ENCODE measurements at regions not wholly inside any gene's neighbourhood (a gene's known extent, or its start where the extent isn't known, plus 50 kb on each side); places are given as distances from the start of the nearest gene placed in this dataset.

- no peak overlapping the region for H3K9ac ChIP-seq (ENCODE audit: insufficient read depth in 1 of 2, low read length in 2 of 2)
- TF ChIP-seq, protein P1, sequence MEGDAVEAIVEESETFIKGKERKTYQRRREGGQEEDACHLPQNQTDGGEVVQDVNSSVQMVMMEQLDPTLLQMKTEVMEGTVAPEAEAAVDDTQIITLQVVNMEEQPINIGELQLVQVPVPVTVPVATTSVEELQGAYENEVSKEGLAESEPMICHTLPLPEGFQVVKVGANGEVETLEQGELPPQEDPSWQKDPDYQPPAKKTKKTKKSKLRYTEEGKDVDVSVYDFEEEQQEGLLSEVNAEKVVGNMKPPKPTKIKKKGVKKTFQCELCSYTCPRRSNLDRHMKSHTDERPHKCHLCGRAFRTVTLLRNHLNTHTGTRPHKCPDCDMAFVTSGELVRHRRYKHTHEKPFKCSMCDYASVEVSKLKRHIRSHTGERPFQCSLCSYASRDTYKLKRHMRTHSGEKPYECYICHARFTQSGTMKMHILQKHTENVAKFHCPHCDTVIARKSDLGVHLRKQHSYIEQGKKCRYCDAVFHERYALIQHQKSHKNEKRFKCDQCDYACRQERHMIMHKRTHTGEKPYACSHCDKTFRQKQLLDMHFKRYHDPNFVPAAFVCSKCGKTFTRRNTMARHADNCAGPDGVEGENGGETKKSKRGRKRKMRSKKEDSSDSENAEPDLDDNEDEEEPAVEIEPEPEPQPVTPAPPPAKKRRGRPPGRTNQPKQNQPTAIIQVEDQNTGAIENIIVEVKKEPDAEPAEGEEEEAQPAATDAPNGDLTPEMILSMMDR (IDR thresholded peaks at IDR 0.05; ENCODE audit: control extremely low read depth, extremely low read depth), result no peak
- no peaks in the 10 kb centered on the region for H3K27me3 ChIP-seq (ENCODE audit: control insufficient read depth in 3 of 3, insufficient read depth in 3 of 3, low read length in 2 of 3)
- ATAC-seq (ENCODE audit: insufficient read depth, low FRiP score) (no peak), DNase-seq (no peak)
- H3K27ac ChIP-seq (ENCODE audit: low read depth in 1 of 2, low read length in 1 of 2), result no peak overlapping the region
- H3K36me3 ChIP-seq (ENCODE audit: control insufficient read depth in 4 of 4, insufficient read depth in 4 of 4, low read length in 4 of 4), result no peaks in the 10 kb centered on the region
- peaks cover 0 to 3% (median under 1%) of the 10 kb centered on the region in 4 donors for H3K9me3 ChIP-seq (ENCODE audit: control insufficient read depth in 4 of 4, insufficient read depth in 3 of 4, low read length in 3 of 4)
- 69 to 73% methylated on average over 6 of the region's 6 CpGs for WGBS, 2 donors
- no peak overlapping the region for H3K4me3 ChIP-seq
- no peaks in the 10 kb centered on the region for H3K4me1 ChIP-seq (ENCODE audit: control insufficient read depth in 5 of 5, insufficient read depth in 5 of 5, low read length in 5 of 5)
Measured at GRCh38 chr16:6363896-6364607, 968.6 kb upstream of the RBFOX1 start.

DNA sequence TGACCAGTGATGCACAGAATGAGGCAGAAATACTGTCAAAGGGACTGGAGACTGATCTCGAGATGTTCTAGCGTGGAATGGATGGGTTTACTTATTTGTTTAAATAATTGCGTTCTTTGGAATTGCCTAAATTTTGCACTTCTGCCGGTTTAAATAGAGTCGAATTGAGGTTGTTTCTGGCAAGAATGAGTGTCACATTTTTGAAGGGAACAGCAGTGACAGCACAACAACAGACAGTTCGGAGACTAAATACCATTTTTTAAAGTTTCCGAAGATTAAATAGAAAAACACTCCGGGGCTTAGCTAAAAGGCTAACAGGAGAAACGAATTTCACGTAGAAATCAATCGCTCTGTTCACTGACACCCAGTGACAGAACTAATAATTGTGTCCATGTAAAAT, 969.2 kb upstream of the RBFOX1 start:
- H3K27ac ChIP-seq (ENCODE audit: low read depth in 1 of 2, low read length in 1 of 2), result no peak overlapping the region
- no peaks in the 10 kb centered on the region for H3K4me1 ChIP-seq (ENCODE audit: control insufficient read depth in 5 of 5, insufficient read depth in 5 of 5, low read length in 5 of 5)
- peaks cover 0 to 2% (median 0%) of the 10 kb centered on the region in 4 donors for H3K9me3 ChIP-seq (ENCODE audit: control insufficient read depth in 4 of 4, insufficient read depth in 3 of 4, low read length in 3 of 4)
- DNase-seq (no peak), ATAC-seq (ENCODE audit: insufficient read depth, low FRiP score) (no peak)
- no peak overlapping the region for H3K4me3 ChIP-seq
- 83 to 90% methylated on average over 11 of the region's 11 CpGs for WGBS, 2 donors
- TF ChIP-seq, protein P1 (IDR thresholded peaks at IDR 0.05; ENCODE audit: control extremely low read depth, extremely low read depth), result no peak
- no peaks in the 10 kb centered on the region for H3K27me3 ChIP-seq (ENCODE audit: control insufficient read depth in 3 of 3, insufficient read depth in 3 of 3, low read length in 2 of 3)
- H3K9ac ChIP-seq (ENCODE audit: insufficient read depth in 1 of 2, low read length in 2 of 2), result no peak overlapping the region
- H3K36me3 ChIP-seq (ENCODE audit: control insufficient read depth in 4 of 4, insufficient read depth in 4 of 4, low read length in 4 of 4), result no peaks in the 10 kb centered on the region

DNA sequence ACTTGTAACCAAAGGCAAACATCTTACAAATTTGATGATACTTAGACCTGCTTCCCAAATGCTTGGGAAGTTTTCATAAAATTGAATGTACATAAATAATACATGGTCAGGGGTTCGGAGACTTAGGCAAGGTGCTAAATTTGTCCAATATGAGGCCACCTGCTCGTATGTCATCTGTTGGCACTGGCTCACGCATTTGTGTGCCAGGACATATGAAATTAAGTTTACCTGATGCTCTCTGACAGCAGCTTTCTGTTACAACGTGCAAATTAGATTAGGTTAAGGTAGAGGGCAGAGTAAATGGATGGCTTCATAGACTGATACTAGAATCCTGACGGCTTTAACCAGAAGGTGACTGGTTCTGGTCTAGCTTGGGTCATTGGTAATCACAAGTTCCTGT, 970.3 kb upstream of the RBFOX1 start:
- no peak overlapping the region for H3K4me3 ChIP-seq
- no peaks in the 10 kb centered on the region for H3K36me3 ChIP-seq (ENCODE audit: control insufficient read depth in 4 of 4, insufficient read depth in 4 of 4, low read length in 4 of 4)
- H3K27ac ChIP-seq (ENCODE audit: low read depth in 1 of 2, low read length in 1 of 2), result no peak overlapping the region
- H3K4me1 ChIP-seq (ENCODE audit: control insufficient read depth in 5 of 5, insufficient read depth in 5 of 5, low read length in 5 of 5), result no peaks in the 10 kb centered on the region
- DNase-seq (no peak), ATAC-seq (ENCODE audit: insufficient read depth, low FRiP score) (no peak)
- H3K9ac ChIP-seq (ENCODE audit: insufficient read depth in 1 of 2, low read length in 2 of 2), result no peak overlapping the region
- TF ChIP-seq, protein P1 (IDR thresholded peaks at IDR 0.05; ENCODE audit: control extremely low read depth, extremely low read depth), result no peak
- no peaks in the 10 kb centered on the region for H3K27me3 ChIP-seq (ENCODE audit: control insufficient read depth in 3 of 3, insufficient read depth in 3 of 3, low read length in 2 of 3)
- peaks cover 0 to 2% (median 0%) of the 10 kb centered on the region in 4 donors for H3K9me3 ChIP-seq (ENCODE audit: control insufficient read depth in 4 of 4, insufficient read depth in 3 of 4, low read length in 3 of 4)
- 65 to 74% methylated on average over 5 of the region's 5 CpGs for WGBS, 2 donors

DNA sequence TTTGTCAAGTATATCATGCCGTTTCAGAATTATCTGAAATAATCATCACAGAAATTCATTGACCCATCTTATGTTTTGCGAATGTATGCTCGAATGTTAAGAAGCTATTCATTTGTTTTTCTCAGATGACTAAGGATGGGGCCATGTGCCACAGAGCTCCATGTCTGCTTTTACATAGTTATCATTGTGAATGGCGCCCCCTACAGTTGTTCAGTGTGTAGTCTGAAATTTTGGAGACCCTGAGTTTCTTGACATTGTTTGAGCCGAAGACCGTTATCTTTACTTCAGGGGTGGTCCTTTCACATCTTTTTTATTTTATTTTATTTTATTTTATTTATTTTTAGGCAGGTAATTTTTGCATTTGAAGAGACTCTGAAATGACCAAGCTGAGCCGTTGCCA, 972.0 kb upstream of the RBFOX1 start:
- TF ChIP-seq, protein P1 (IDR thresholded peaks at IDR 0.05; ENCODE audit: control extremely low read depth, extremely low read depth), result no peak
- no peaks in the 10 kb centered on the region for H3K4me1 ChIP-seq (ENCODE audit: control insufficient read depth in 5 of 5, insufficient read depth in 5 of 5, low read length in 5 of 5)
- no peak overlapping the region for H3K9ac ChIP-seq (ENCODE audit: insufficient read depth in 1 of 2, low read length in 2 of 2)
- no peak for ATAC-seq (ENCODE audit: insufficient read depth, low FRiP score)
- WGBS, 2 donors, result 88 to 89% methylated on average over 7 of the region's 7 CpGs
- no peak overlapping the region for H3K4me3 ChIP-seq
- H3K9me3 ChIP-seq (ENCODE audit: control insufficient read depth in 4 of 4, insufficient read depth in 3 of 4, low read length in 3 of 4), result peaks cover 0 to 2% (median 0%) of the 10 kb centered on the region in 4 donors
- no peaks in the 10 kb centered on the region for H3K36me3 ChIP-seq (ENCODE audit: control insufficient read depth in 4 of 4, insufficient read depth in 4 of 4, low read length in 4 of 4)
- DNase-seq, result no peak
- H3K27ac ChIP-seq (ENCODE audit: low read depth in 1 of 2, low read length in 1 of 2), result no peak overlapping the region
- H3K27me3 ChIP-seq (ENCODE audit: control insufficient read depth in 3 of 3, insufficient read depth in 3 of 3, low read length in 2 of 3), result no peaks in the 10 kb centered on the region

Data from lung (tissue), 11 donors.